ENCODE measurements at regions not wholly inside any gene's neighbourhood (a gene's known extent, or its start where the extent isn't known, plus 50 kb on each side); places are given as distances from the start of the nearest gene placed in this dataset.

DNA sequence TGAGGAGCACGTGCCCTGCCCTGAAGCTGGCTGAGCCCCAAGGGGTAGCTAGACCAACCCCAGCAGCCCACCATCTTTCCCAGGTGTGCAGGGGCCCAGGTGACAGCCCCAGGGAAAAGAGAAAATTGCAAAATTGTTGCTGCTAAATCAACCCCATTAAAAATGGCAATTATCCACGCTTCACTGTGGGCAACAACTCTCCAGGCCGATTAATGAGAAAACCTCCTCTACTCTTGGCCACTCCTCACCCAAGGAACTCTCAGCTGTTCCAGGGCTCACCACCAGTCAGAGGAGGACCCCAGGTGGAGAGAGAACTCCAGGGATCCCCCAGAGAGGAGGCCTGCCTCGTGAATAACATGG is 516.1 kb upstream of the MGMT start (continued):
- no peak for TF ChIP-seq FOXJ2 (tag; IDR thresholded peaks at IDR 0.05)
- no peak for TF ChIP-seq FOS (IDR thresholded peaks at IDR 0.05; ENCODE audit: extremely low read depth, insufficient read length)
- TF ChIP-seq NRF1 (conservative IDR thresholded peaks at IDR 0.05 in 1 of 2, IDR thresholded peaks at IDR 0.05 in 1 of 2) = no peak

DNA sequence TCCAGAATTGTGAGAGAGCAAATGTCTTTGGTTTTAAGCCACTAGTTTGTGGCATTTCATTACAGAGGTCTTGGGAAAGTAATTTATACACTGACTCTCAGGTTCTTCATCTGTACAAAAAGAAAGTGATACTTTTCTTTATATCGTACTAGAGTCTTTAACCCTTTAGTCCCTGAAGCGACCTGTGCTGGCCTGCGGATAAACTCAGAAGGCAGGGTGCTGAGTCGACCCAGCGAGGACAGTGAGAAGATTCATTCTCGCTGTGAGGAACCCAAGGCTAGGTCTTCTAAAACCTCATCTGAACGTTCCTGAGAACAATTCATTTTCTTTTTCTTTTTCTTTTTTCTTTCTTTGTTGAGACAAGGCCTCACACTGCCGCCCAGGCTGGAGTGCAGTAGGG is 514.2 kb upstream of the MGMT start:
- Histone ChIP-seq H3K9me3 (replicated peaks; ENCODE audit: control insufficient read depth, insufficient read depth, low read depth, low read length) (no peaks in the 10 kb centered on the region), H3K4me2 (ENCODE audit: insufficient read depth, low read length) (no peak overlapping the region), H4K20me1 (replicated peaks; ENCODE audit: control insufficient read depth, insufficient read depth, low read length) (no peaks in the 10 kb centered on the region), H3K27me3 (ENCODE audit: control insufficient read depth in 2 of 2, insufficient read depth in 2 of 2, low read length in 2 of 2) (peaks cover 0 to 4% of the 10 kb centered on the region in 2 experiments; a peak in 2 of 5 replicates), H3K27ac (ENCODE audit: extremely low read depth, low read depth, low read length) (no peak overlapping the region), H3K9ac (ENCODE audit: insufficient read depth in 1 of 2, low read depth in 2 of 2, low read length in 2 of 2) (no peak overlapping the region), H3K79me2 (ENCODE audit: control insufficient read depth, insufficient read depth, low read length) (no peaks in the 10 kb centered on the region), H3K36me3 (ENCODE audit: control insufficient read depth, insufficient read depth, low read length) (no peaks in the 10 kb centered on the region), H2AFZ (ENCODE audit: low read depth, low read length) (no peak overlapping the region), H3K9me1 (ENCODE audit: control insufficient read depth, insufficient read depth, low read length) (no peaks in the 10 kb centered on the region), H3K4me3 (no peak overlapping the region), H3K4me1 (replicated peaks in 1 of 2; ENCODE audit: control insufficient read depth in 2 of 2, insufficient read depth in 2 of 2, low read length in 2 of 2) (no peaks in the 10 kb centered on the region)
- TF ChIP-seq RBBP5 (IDR thresholded peaks at IDR 0.05; ENCODE audit: borderline replicate concordance, insufficient read depth, low read length, poor library complexity, severe bottlenecking) = no peak
- no TSS peak for BruUV-seq (replicated peaks)
- ChIA-PET CTCF (ENCODE audit: low intra/inter-chr PET ratio) (no interaction called here), POLR2A (no interaction called here)
- WGBS (ENCODE audit: insufficient coverage, low coverage, missing lambda C conversion rate) = under 1% methylated on average over 8 of the region's 8 CpGs
- intact Hi-C loops (cut with micrococcal nuclease) = no loop called here
- ATAC-seq (no peak), FAIRE-seq (no peak), DNase-seq (ENCODE audit: extremely low read depth in 1 of 4, low spot score in 3 of 4) (no peak)
- in situ Hi-C loops (cut with MboI) = no loop called here

DNA sequence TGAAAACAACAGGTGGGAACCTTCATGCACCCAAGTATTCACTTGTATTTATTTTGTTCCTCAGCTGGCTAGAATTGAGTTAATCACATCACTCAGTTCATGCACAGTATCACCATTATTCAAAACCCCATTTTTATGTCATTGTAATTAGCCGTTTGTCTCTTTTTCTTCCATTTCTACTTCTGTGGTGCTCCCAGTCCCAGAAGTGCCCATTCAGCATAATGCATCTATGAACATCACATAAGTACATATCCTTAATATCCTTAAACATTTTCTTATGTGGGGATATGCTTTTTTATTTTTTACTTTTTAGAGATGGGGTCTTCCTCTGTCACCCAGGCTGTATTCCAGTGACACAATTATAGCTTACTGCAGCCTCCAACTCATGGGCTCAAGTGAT is 510.9 kb upstream of the MGMT start:
- Histone ChIP-seq H3K9me3 (replicated peaks; ENCODE audit: control insufficient read depth, insufficient read depth, low read depth, low read length) (no peaks in the 10 kb centered on the region), H3K36me3 (ENCODE audit: control insufficient read depth, insufficient read depth, low read length) (no peaks in the 10 kb centered on the region), H3K79me2 (ENCODE audit: control insufficient read depth, insufficient read depth, low read length) (no peaks in the 10 kb centered on the region), H3K4me3 (no peak overlapping the region), H3K27ac (ENCODE audit: extremely low read depth, low read depth, low read length) (no peak overlapping the region), H3K4me2 (ENCODE audit: insufficient read depth, low read length) (no peak overlapping the region), H4K20me1 (replicated peaks; ENCODE audit: control insufficient read depth, insufficient read depth, low read length) (no peaks in the 10 kb centered on the region), H3K4me1 (replicated peaks in 1 of 2; ENCODE audit: control insufficient read depth in 2 of 2, insufficient read depth in 2 of 2, low read length in 2 of 2) (no peaks in the 10 kb centered on the region), H3K27me3 (ENCODE audit: control insufficient read depth in 2 of 2, insufficient read depth in 2 of 2, low read length in 2 of 2) (peaks cover 0 to 20% of the 10 kb centered on the region in 2 experiments; a peak in 2 of 5 replicates), H3K9ac (ENCODE audit: insufficient read depth in 1 of 2, low read depth in 2 of 2, low read length in 2 of 2) (no peak overlapping the region), H3K9me1 (ENCODE audit: control insufficient read depth, insufficient read depth, low read length) (no peaks in the 10 kb centered on the region), H2AFZ (ENCODE audit: low read depth, low read length) (no peak overlapping the region)
- ATAC-seq (no peak), FAIRE-seq (no peak), DNase-seq (ENCODE audit: extremely low read depth in 1 of 4, low spot score in 3 of 4) (no peak)
- 0% methylated on average over 1 of the region's 1 CpG for WGBS (ENCODE audit: insufficient coverage, low coverage, missing lambda C conversion rate)
- ChIA-PET POLR2A (no interaction called here), CTCF (ENCODE audit: low intra/inter-chr PET ratio) (no interaction called here)
- TF ChIP-seq ZNF316 (IDR thresholded peaks at IDR 0.05) = peak; percentile 34; the same call in 1 of the 2 replicates
- TF ChIP-seq SMARCC2 (IDR thresholded peaks at IDR 0.05; ENCODE audit: low read depth) = no peak
- no peak for TF ChIP-seq CSDE1 (IDR thresholded peaks at IDR 0.05)
- TF ChIP-seq ASH1L (IDR thresholded peaks at IDR 0.05; ENCODE audit: borderline replicate concordance, low read depth, partially characterized antibody) = no peak
- TF ChIP-seq MAFF (IDR thresholded peaks at IDR 0.05; ENCODE audit: low read length) = 0 out of 2 replicates have a peak, but pooled peaks have one; percentile 5
- TF ChIP-seq, protein P1, sequence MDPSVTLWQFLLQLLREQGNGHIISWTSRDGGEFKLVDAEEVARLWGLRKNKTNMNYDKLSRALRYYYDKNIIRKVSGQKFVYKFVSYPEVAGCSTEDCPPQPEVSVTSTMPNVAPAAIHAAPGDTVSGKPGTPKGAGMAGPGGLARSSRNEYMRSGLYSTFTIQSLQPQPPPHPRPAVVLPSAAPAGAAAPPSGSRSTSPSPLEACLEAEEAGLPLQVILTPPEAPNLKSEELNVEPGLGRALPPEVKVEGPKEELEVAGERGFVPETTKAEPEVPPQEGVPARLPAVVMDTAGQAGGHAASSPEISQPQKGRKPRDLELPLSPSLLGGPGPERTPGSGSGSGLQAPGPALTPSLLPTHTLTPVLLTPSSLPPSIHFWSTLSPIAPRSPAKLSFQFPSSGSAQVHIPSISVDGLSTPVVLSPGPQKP (CRISPR knock-in tag; IDR thresholded peaks at IDR 0.05) = no peak
- BruUV-seq (replicated peaks) = no TSS peak
- intact Hi-C loops (cut with micrococcal nuclease) (no loop called here), in situ Hi-C loops (cut with MboI) (no loop called here)

All from K562 (cell line).